ENCODE measurements at regions not wholly inside any gene's neighbourhood (a gene's known extent, or its start where the extent isn't known, plus 50 kb on each side); places are given as distances from the start of the nearest gene placed in this dataset.

- no peak overlapping the region for H3K9ac ChIP-seq (ENCODE audit: insufficient read depth in 1 of 2, low read depth in 2 of 2, low read length in 2 of 2)
- H3K79me2 ChIP-seq (ENCODE audit: control insufficient read depth, insufficient read depth, low read length), result no peaks in the 10 kb centered on the region
- no peak for TF ChIP-seq HSF4 (CRISPR knock-in tag; IDR thresholded peaks at IDR 0.05; ENCODE audit: borderline replicate concordance)
- no peak for TF ChIP-seq OTX1 (CRISPR knock-in tag; IDR thresholded peaks at IDR 0.05)
- TF ChIP-seq PML (IDR thresholded peaks at IDR 0.05; ENCODE audit: low read length), result no peak
- TF ChIP-seq CAMTA2 (CRISPR knock-in tag; conservative IDR thresholded peaks at IDR 0.05), result no peak
- TF ChIP-seq NEUROD1 (IDR thresholded peaks at IDR 0.05; ENCODE audit: borderline replicate concordance, low read depth, low read length, partially characterized antibody), result no peak
- TF ChIP-seq ETV6 (IDR thresholded peaks at IDR 0.05; ENCODE audit: borderline replicate concordance in 1 of 2, low read depth in 2 of 2, low read length in 1 of 2), result no peak
- no peak for TF ChIP-seq ETV6 (CRISPR knock-in tag; IDR thresholded peaks at IDR 0.05; ENCODE audit: borderline replicate concordance)
- no peak for TF ChIP-seq SNAPC5 (CRISPR knock-in tag; IDR thresholded peaks at IDR 0.05)
- TF ChIP-seq BHLHE40 (IDR thresholded peaks at IDR 0.05; ENCODE audit: low read length), result no peak
- no peak for TF ChIP-seq NCOA2 (IDR thresholded peaks at IDR 0.05; ENCODE audit: partially characterized antibody in 2 of 2)
- TF ChIP-seq ZNF507 (tag; conservative IDR thresholded peaks at IDR 0.05), result no peak
- no peak for TF ChIP-seq E4F1 (CRISPR knock-in tag; IDR thresholded peaks at IDR 0.05; ENCODE audit: borderline replicate concordance)
- no peak for TF ChIP-seq ZNF431 (CRISPR knock-in tag; IDR thresholded peaks at IDR 0.05)
- TF ChIP-seq NELFE (IDR thresholded peaks at IDR 0.05; ENCODE audit: insufficient read depth, insufficient read length), result no peak
- ChIA-PET CTCF (ENCODE audit: low intra/inter-chr PET ratio) (no interaction called here), POLR2A (no interaction called here)
- no peak overlapping the region for H2AFZ ChIP-seq (ENCODE audit: low read depth, low read length)
- no peak overlapping the region for H3K4me2 ChIP-seq (ENCODE audit: insufficient read depth, low read length)
- H4K20me1 ChIP-seq (replicated peaks; ENCODE audit: control insufficient read depth, insufficient read depth, low read length), result no peaks in the 10 kb centered on the region
- no peak overlapping the region for H3K4me3 ChIP-seq
- DNase-seq (ENCODE audit: extremely low read depth in 1 of 4, low spot score in 3 of 4), result no peak
- H3K27ac ChIP-seq (ENCODE audit: extremely low read depth, low read depth, low read length), result no peak overlapping the region
- no peaks in the 10 kb centered on the region; a peak in 1 of 5 replicates for H3K27me3 ChIP-seq (ENCODE audit: control insufficient read depth in 2 of 2, insufficient read depth in 2 of 2, low read length in 2 of 2)
- no peaks in the 10 kb centered on the region for H3K36me3 ChIP-seq (ENCODE audit: control insufficient read depth, insufficient read depth, low read length)
- intact Hi-C loops (cut with micrococcal nuclease), result no loop called here
- BruUV-seq (replicated peaks), result no TSS peak
- 0% methylated on average over 3 of the region's 3 CpGs for WGBS (ENCODE audit: insufficient coverage, low coverage, missing lambda C conversion rate)
- H3K9me3 ChIP-seq (replicated peaks; ENCODE audit: control insufficient read depth, insufficient read depth, low read depth, low read length), result no peaks in the 10 kb centered on the region
- FAIRE-seq, result no peak
- ATAC-seq, result no peak
- in situ Hi-C loops (cut with MboI), result no loop called here
- no peaks in the 10 kb centered on the region for H3K4me1 ChIP-seq (replicated peaks in 1 of 2; ENCODE audit: control insufficient read depth in 2 of 2, insufficient read depth in 2 of 2, low read length in 2 of 2)
- no peaks in the 10 kb centered on the region for H3K9me1 ChIP-seq (ENCODE audit: control insufficient read depth, insufficient read depth, low read length)
These were observed 306.8 kb downstream of the ZNF608 start for GRCh38 chr5:124439609-124440008.

Measured in K562 (cell line).